Amniotic stem cell (primary cell): ENCODE measurements at regions not wholly inside any gene's neighbourhood (a gene's known extent, or its start where the extent isn't known, plus 50 kb on each side); places are given as distances from the start of the nearest gene placed in this dataset.
"Not testable (repeated sequence)": the region's sequence is repeated elsewhere in the genome, so short reads cannot be mapped to it uniquely, and the experiment has no call there.

Experiments
- DNase-seq: peaks from one replicate; lab custom pipeline; 2025; lab: John Stamatoyannopoulos, UW

DNA sequence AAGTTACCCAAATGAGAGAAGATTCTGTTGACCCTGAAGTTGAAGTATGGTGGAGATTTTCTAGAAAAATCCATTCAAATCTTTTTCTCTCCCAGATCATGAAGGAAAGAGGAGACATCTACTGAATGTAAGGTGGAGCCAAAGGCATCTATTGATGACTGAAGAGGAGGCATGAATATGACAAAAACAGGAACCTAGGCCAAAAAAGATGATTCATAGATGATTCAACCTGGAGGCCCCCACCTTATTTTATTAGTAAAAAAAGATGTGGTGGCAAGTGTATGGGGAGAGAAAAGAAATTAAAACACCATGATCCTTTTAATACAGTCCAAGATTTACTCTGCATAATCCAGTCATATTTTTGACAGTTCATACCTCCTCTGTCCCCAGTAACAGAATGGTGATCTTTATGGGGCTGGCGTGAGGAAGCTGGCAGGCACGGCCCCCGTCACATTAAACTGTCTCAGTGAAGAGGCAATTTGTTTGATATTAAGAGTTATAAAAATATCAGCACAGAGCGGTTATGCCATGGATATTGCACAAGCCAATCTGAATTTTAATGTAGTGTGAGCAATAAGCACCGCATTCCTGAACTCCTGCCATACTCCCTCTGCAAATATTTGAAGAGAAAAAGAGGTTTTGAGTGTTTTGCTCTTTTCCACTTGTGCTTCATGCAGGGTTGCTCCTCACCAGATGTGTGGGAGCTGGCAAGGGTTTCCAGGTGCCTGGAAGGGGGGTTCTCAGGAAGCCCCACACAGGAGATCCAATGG lies 94.4 kb downstream of the TRIM43 start:
- DNase-seq = not testable (repeated sequence)

DNA sequence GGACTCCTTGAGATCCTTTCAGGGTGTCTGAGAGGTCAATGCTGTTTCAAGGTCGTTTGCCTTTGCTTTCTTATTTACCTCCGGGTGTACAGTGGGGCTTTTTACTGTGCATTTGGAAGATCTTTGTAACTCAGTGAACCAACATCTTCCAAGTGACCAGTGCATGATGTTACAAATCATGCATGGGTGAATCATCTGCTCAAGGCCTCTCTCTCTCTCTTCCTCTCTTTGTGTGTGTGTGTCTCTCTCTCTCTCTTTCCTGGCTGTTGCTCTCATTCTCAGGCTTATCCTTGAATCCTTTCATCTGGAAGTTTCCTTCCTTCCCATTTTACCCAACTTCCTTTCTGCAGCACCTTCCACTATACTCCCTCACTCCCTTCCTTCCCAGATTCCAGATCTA lies 96.1 kb downstream of the TRIM43 start:
- DNase-seq = not testable (repeated sequence)

DNA sequence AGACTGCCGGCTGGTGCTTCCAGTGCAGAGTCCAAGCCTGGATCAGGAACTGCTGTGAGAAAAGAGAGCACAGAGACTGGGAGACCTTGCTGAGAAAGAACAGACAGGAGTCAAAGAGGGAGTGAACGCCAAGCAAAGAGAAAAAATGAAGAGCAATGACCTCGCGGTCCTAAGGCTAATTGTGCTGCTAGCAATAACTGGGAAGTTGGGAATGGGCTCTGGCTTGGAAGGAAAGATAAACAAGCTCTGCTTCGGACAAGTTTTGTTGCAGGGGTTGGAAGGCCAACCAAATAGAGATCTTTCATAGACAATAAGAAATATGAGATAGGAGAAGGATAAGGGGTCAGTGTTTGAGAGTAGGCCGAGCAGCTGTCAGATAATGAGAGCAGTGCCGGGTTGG lies 99.4 kb downstream of the TRIM43 start:
- DNase-seq = not testable (repeated sequence)

DNA sequence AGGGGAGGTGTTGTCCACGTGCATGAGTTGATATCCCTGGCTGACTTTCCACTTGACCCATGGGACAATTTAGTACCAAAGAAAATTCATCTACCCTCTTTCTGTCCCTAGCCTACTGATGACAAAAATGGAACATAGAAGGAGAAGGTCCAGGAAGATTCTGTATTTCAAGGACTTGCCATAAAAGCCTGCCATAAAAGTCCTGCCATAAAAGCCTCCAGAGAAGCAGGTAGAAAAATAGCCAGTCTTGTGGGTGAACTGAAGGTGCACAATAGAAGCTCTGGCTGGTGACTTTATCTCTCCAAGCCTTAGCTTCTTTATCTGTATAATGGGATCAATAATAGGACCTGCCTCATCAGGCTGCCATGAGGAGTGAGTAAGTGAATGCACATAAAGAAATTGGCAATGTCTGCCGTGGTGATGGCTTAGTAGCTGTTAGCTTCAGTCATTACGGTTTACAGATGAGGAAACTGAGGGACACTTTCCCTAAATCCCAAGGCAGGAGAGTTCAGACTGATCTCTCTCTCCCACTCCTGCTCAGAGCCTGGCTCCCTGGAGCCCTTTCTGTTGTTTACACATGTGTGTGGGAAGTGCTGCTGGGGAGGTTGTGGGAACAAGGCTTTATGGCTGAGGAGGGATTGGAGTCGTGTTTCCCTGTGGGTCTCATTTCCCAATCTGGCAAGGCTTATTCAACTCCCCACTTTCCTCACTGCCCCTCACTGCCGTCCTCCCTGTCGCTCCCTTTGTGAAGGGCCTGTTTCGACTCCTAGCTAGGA lies 101.5 kb downstream of the TRIM43 start:
- not testable (repeated sequence) for DNase-seq

DNA sequence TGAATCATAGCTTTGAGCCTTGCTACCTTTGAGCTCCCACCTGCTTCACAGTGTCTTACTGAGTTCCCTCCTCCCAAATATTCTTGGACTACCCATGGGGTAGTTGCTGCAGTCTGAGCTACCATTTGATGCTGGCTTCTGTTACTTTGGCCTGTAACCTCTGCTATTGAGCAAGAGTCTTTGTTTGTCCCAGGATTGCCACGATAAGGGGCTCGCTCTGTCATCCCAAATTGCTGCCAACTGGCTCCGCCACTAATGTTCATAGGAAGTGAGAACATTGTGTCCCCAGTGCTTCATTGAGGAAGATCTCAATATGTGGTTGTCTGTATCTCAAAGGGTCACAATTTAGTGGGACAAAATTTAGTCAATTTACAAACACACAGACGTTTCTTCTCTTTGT lies 103.8 kb downstream of the TRIM43 start:
- no peak for DNase-seq

DNA sequence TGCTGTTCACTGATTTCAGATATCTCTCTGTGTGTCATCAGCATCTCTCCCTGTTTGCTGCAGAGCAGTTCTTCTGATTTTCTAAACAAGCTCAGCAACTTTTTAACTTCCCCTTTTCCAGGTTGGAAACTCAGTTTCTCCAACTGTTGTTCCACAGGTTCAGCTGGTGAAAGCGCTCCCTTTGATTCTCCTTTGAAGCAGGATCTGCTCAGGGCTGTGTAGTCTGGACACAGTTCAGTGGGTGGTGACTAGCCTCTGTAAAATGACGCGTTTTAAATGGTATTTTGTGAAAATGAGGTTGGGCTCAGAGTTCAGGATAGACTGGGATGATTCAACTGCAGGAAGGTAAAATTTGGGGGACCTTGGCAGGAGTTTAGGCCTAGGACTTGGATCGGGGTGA lies 106.3 kb downstream of the TRIM43 start:
- DNase-seq = no peak

DNA sequence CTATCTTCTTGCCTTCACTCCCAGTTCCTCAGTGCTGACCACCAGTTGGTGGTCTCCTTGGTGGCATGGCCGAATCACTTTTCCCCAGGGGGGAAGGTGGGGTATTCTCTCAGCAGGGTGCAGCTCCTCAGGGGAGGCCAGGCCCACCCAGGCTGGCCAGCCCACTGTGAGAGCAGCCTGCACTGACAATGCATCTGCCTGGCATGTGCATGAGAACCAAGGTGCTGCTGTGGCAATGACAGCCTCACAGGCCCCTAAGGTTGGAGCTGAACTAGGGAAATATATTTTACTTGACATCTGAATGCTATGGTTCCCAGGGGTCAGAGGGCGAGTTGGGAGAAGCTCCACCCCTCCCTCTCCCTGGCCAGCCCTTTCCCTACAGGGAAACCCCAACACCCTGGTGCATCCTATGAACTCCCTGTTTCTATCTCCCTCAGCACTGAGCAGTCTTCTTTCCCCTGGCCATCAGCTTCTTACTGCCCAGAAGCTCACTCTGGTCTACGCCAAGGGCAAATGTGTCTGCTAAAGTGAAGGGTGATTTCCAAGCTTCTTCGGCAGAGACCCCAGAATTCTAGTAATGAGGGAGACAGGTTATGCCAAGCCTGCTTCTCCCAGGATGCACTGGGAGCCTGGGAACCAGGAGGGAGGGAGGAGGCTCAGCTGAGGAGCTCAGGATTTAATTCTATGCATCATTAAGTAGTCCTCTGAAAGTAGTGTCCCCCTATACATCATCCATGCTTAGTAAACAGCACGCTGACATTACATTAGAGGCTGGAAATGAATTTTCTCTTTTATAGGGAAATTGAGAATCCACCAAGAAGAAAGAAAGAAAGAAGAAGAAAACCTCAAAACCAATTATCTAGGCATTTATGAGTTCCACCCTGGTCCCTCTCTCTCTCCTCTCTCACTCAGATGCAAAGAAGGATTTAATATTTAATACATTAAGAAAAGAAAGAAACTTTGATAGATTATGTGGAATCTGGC lies 107.7 kb downstream of the TRIM43 start:
- not testable (repeated sequence) for DNase-seq

DNA sequence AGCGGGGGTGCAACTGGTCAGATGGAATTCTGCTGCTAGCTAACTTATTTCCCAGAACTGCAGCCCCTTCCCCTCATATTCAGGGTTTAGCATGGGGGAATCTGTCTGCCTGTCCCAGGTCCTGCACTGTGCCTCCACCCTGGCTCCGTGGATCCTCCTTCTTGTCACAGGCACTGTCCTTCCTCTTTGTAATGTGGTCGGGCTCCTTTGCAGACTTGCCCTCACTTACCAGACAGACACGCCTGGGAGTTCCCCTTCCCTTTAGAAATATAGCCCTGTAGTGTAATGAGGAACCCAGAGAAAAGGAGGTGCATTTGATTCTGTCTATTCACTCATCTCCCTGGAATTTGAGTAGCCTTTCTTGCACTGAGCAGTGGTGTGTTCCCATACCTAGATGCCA lies 108.7 kb downstream of the TRIM43 start:
- no peak for DNase-seq

DNA sequence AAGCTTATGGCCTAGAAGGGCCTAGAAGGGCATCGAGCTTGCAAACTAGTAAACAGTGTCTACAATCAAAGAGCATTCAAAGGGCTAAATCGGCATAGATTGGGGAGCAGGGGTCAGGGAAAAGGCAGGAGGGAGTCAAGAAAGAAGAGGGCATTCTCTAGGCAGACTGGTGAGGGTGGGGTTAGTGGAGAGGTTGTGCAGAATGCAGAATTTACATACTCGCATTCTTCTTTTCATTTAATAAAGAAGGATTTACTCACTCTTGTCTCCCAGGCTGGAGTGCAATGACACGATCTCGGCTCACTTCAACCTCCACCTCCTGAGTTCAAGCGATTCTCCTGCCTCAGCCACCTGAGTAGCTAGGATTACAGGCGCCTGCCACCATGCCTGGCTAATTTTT lies 110.7 kb downstream of the TRIM43 start:
- no peak for DNase-seq

DNA sequence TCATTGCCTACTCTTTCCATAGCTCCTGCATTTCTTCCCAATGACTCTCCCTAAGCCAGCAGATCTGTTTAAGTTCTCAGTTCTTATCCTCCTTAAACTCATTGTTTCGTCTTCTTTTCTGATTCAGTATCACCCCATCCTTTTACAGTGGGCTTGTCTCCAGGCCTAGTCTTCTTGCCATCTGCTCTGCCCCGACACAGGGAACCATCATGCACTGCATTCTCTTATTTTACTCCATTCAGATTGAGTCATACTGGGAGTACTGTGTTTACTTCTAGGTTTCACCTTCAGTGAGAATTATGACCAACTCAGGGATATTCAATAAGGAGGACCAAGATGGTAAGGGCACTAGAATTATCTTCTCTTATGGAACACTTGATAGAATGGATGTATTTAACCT lies 115.4 kb downstream of the TRIM43 start:
- not testable (repeated sequence) for DNase-seq

DNA sequence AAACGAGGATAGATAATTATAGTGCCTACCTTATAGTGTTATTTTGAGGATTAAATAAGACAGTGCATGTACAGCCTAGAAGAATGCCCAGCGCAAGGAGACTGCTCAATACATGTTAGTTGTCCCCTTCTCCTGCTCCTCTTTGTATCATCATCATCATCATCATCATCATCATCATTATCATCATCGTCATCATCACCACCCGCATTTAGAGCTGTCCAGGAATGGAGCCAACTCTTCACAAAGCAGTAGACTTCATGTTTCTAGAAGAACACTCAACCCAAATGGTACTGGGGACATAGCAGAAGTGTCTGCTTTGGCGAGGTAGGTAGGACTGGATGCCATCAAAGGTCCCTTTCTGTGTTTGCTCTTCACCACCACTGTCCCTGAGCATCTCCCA lies 116.0 kb downstream of the TRIM43 start:
- no peak for DNase-seq

DNA sequence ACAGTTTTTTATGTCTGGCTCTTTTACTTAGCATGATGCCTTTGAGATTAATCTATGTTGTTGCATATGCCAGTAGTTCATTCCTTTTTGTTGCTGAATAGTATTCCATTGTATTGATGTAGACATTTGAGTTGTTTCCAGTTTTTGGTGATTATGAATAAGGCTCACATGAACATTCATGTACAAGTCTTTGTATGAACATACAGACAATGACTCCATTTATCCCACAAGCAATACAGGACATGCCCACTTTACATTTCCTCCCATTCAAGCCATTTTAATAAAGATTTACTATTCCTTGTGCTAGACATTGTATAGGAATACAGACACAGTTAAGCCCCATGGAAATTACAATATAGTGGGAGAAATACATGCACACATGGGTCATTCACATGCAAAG lies 118.0 kb downstream of the TRIM43 start:
- DNase-seq = no peak

DNA sequence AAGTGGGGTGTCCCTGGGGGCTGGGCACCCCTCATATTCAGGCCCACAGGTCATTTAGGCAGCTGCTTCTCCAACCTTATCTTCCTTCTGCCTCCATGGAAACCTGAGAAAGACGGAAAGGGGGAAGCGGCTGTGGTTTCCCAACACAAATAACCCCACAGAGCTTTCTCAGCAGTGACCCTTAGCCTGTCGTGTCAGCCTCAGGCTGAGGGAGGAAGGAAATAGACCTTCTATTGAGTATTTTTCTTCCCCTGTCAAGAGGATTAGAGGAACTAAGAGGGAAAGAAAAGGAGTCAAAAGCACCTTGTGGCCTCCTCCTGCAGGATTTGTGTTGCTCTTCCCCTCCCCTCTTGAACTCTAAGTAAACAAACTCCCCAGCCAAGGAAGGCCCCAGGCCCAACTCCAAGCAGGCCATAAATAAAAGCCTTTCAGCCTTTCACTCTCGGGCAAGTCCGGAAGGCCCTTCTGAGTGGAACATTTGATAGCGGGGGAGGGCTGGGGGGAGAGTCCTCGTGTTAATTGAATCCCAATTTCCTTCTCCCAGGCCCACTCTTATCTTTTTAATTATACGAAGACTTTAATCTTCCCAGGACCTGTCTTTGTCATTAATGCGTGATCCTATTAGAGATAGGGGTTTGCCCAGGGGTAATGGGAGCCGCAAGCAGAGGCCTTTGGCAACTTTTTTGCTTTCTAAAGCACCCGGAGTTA lies 121.8 kb downstream of the TRIM43 start:
- DNase-seq = not testable (repeated sequence)

DNA sequence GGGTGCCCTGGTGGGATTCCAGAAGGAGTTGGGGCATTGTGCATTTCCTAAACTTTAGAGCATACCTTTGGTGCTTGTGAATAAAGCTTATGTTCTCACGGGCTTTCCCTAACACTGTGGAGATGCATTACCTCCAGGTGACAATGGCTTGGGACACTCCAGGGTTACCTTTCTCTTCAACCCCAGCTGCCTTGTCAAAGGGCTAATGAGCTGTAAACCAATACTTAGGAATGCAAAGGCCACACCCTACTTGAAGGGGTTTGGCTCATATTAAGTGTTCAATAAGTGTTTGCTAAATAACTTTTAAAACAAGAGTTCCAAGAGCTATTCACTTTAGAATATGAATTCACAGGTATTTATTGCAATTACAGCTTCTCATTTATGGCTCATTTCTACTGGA lies 122.6 kb downstream of the TRIM43 start:
- DNase-seq = not testable (repeated sequence)

DNA sequence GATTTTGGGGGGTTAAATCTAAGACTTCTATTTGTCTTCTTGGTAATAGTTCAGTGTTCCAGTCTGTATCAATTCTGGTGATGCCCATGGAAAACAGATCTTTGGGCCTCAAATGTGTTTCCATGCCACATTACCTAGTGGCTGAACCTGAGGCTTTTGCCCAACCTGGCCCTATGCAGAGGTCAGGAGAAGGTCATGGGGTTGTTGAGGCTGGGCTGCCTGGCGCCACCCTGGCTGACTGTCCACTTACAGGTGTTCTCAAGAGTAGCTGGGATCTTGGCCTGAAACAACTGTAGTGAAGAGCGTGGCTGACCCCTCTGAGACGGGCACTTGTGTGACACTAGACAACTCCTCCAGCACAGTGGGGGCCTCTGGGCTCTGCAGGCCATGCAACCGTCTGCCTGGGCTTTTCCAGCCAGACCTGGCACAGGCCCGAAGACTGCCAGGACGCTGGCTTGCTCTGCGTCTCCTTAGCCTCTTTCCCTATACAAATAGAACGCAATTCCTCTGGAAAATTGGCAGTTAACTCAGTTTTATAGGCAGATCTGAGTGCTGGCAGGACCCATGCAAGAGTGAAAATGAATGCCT lies 127.8 kb downstream of the TRIM43 start:
- DNase-seq = no peak

DNA sequence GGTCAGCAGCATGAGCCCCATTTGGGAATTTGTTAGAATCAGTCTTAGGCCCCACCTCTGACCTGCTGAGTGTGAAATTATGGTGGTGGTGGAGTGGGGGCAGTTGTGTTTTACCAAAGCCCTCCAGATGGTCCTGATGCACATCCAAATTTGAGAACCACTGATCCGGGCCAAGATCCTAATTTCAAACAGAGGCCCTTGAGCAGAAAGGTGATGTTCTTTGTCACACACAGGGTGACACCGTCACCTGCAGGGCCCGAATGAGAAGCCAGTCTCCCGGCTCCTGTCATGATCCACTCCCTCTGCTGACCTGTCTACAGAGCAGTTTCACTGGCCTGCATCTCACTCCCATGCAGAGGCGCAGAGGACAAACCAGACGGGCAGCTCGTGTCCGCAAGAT lies 129.9 kb downstream of the TRIM43 start:
- no peak for DNase-seq

DNA sequence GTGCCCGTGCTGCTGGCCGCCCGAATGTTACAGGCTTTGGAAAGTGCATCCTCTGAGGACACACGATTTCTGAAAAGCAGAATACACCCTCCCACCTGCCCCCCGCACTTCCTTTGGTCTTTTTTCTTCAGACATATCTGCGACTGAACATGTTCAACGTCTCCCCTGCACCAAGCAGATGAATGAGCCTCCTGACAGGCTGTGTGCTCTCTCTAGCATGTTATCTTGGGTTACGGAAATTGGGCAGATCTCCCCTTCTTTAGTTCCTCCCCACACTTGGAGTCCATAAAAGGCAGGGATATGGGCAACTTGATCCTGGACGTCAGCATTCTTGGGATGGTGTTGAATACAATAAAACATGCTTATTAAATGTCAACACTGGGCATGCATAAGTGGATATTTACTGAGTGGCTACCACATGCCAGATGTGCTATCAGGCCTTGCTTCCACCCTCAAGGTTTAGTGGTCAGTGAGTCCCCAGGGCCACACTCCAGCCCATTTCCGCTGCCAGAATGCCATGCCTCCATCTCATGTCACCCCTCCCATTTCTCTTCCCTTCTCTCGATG lies 130.4 kb downstream of the TRIM43 start:
- DNase-seq = no peak

DNA sequence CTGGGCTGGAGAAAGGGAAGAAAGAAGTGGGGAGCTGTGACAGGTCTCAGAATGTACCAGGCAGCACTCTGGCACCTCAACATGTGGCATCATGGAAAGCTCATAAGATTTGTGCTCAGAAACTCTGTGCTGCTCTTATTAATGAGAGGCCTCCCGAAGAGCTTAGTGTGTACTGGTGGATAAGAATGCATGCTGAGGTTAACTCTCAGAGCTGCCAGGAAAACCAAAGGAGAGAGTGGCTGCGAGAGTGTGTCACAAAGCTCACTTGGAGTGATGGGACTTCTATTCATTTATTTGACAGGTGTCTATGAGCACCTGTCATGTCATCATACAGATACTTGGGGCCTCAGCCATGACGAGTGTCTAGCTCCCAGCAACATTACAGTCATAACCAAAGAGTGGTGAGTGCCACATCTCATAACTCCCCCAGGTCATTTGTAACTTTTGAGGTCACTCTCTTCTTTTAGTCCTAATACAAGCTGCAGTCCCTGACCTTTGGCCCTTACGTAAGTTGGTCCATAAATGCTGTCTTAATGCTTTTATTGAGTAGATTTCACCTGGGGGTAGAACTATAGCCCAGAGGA lies 131.9 kb downstream of the TRIM43 start:
- DNase-seq = not testable (repeated sequence)

DNA sequence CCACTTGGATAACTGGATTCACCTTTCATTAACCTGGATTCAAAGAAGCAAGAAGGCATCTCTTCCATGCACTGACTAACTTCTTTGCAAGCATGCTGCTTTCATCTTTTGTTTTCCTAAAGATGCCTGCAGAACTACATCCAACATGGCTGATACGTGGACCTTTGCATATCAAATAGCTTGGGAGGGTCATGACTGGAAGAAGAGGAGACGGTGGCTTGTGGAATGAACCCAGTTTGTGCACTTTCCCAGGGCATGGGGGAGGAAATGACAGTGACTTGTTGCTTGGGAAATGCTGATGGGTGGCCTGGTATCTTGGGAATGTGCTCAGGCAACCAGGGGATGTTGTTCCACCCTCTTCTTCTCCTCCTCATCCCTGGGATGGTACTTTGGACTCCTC lies 133.4 kb downstream of the TRIM43 start:
- DNase-seq = not testable (repeated sequence)

DNA sequence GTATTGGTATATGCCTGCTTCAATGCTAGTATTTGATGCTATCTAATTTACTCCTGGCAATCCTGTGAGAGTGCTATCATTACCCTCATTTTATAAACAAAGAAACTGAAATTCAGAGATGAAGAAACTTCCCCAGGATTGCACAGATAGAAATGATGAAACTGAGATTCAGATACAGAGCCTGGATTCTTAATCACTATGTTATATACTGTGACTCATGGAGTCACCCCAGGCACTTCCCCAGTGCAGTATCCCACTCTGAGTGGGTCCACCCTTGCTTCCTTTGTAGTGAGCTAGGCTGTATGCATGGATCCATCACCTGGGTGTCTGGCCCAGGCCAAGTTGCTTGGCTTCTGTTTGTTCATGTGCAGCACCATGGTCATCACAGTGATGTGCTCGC lies 133.9 kb downstream of the TRIM43 start:
- not testable (repeated sequence) for DNase-seq
